ENCODE measurements at regions not wholly inside any gene's neighbourhood (a gene's known extent, or its start where the extent isn't known, plus 50 kb on each side); places are given as distances from the start of the nearest gene placed in this dataset.

- Mint-ChIP-seq H3K4me3 (ENCODE audit: unreplicated experiment) (no peak overlapping the region), H3K36me3 (ENCODE audit: low read depth) (no peaks in the 10 kb centered on the region), H3K9me3 (ENCODE audit: low read depth) (no peaks in the 10 kb centered on the region), H3K4me1 (ENCODE audit: low read depth) (peaks cover 11% of the 10 kb centered on the region), H3K27ac (ENCODE audit: unreplicated experiment) (no peak overlapping the region), H3K27me3 (ENCODE audit: low read depth) (no peaks in the 10 kb centered on the region)
- TF ChIP-seq CTCF (IDR thresholded peaks at IDR 0.05), result no peak
- DNase-seq (ENCODE audit: low spot score), result no peak
Measured at GRCh38 chr7:83796760-83797159, 147.8 kb upstream of the SEMA3E start.

GRCh38 chr7:83794829-83795228, 145.9 kb upstream of the SEMA3E start:
- Mint-ChIP-seq H3K9me3 (ENCODE audit: low read depth) (no peaks in the 10 kb centered on the region), H3K27me3 (ENCODE audit: low read depth) (no peaks in the 10 kb centered on the region), H3K36me3 (ENCODE audit: low read depth) (no peaks in the 10 kb centered on the region), H3K4me3 (ENCODE audit: unreplicated experiment) (no peak overlapping the region), H3K4me1 (ENCODE audit: low read depth) (peaks cover 11% of the 10 kb centered on the region), H3K27ac (ENCODE audit: unreplicated experiment) (no peak overlapping the region)
- TF ChIP-seq CTCF (IDR thresholded peaks at IDR 0.05), result no peak
- DNase-seq (ENCODE audit: low spot score), result no peak

- H3K27ac Mint-ChIP-seq (ENCODE audit: unreplicated experiment), result no peak overlapping the region
- H3K4me1 Mint-ChIP-seq (ENCODE audit: low read depth), result peaks cover 11% of the 10 kb centered on the region
- no peaks in the 10 kb centered on the region for H3K27me3 Mint-ChIP-seq (ENCODE audit: low read depth)
- H3K9me3 Mint-ChIP-seq (ENCODE audit: low read depth), result no peaks in the 10 kb centered on the region
- H3K36me3 Mint-ChIP-seq (ENCODE audit: low read depth), result no peaks in the 10 kb centered on the region
- no peak for TF ChIP-seq CTCF (IDR thresholded peaks at IDR 0.05)
- no peak overlapping the region for H3K4me3 Mint-ChIP-seq (ENCODE audit: unreplicated experiment)
- DNase-seq (ENCODE audit: low spot score), result no peak
Measured at GRCh38 chr7:83793558-83793957, 144.6 kb upstream of the SEMA3E start.

- DNase-seq (ENCODE audit: low spot score), result no peak
- peaks cover 11% of the 10 kb centered on the region for H3K4me1 Mint-ChIP-seq (ENCODE audit: low read depth)
- TF ChIP-seq CTCF (IDR thresholded peaks at IDR 0.05), result peak; percentile 10
- no peaks in the 10 kb centered on the region for H3K9me3 Mint-ChIP-seq (ENCODE audit: low read depth)
- no peaks in the 10 kb centered on the region for H3K36me3 Mint-ChIP-seq (ENCODE audit: low read depth)
- H3K27me3 Mint-ChIP-seq (ENCODE audit: low read depth), result no peaks in the 10 kb centered on the region
- no peak overlapping the region for H3K4me3 Mint-ChIP-seq (ENCODE audit: unreplicated experiment)
- H3K27ac Mint-ChIP-seq (ENCODE audit: unreplicated experiment), result no peak overlapping the region
Measured at GRCh38 chr7:83791737-83792136, 142.8 kb upstream of the SEMA3E start.

- H3K9me3 Mint-ChIP-seq (ENCODE audit: low read depth), result no peaks in the 10 kb centered on the region
- no peaks in the 10 kb centered on the region for H3K36me3 Mint-ChIP-seq (ENCODE audit: low read depth)
- H3K4me1 Mint-ChIP-seq (ENCODE audit: low read depth), result peaks cover 9% of the 10 kb centered on the region
- H3K27ac Mint-ChIP-seq (ENCODE audit: unreplicated experiment), result no peak overlapping the region
- no peak overlapping the region for H3K4me3 Mint-ChIP-seq (ENCODE audit: unreplicated experiment)
- no peak for TF ChIP-seq CTCF (IDR thresholded peaks at IDR 0.05)
- no peak for DNase-seq (ENCODE audit: low spot score)
- no peaks in the 10 kb centered on the region for H3K27me3 Mint-ChIP-seq (ENCODE audit: low read depth)
Measured at GRCh38 chr7:83786858-83787257, 137.9 kb upstream of the SEMA3E start.
